ES-I3 (cell line): ENCODE measurements at regions not wholly inside any gene's neighbourhood (a gene's known extent, or its start where the extent isn't known, plus 50 kb on each side); places are given as distances from the start of the nearest gene placed in this dataset.
"Not testable (repeated sequence)": the region's sequence is repeated elsewhere in the genome, so short reads cannot be mapped to it uniquely, and the experiment has no call there.

Experiments used
- H3K36me3 ChIP-seq: 2 replicates; pipeline ENCODE4 v1.6.1; 2013; ENCODE audit warnings: mild to moderate bottlenecking, low read length, control low read depth, moderate library complexity; ENCODE audit not compliant: insufficient read depth
- H3K4me1 ChIP-seq: 2 replicates; pipeline ENCODE4 v1.6.1; 2013; ENCODE audit warnings: mild to moderate bottlenecking, control low read depth, low read length; ENCODE audit not compliant: insufficient read depth
- H3K9ac ChIP-seq: 2 replicates; pipeline ENCODE4 v1.6.1; 2013; ENCODE audit warnings: low read depth, mild to moderate bottlenecking, low read length, moderate library complexity
- H3K9me3 ChIP-seq: 2 replicates; pipeline ENCODE4 v1.6.1; 2013; ENCODE audit warnings: mild to moderate bottlenecking, low read length, moderate library complexity; ENCODE audit not compliant: control insufficient read depth, insufficient read depth

DNA sequence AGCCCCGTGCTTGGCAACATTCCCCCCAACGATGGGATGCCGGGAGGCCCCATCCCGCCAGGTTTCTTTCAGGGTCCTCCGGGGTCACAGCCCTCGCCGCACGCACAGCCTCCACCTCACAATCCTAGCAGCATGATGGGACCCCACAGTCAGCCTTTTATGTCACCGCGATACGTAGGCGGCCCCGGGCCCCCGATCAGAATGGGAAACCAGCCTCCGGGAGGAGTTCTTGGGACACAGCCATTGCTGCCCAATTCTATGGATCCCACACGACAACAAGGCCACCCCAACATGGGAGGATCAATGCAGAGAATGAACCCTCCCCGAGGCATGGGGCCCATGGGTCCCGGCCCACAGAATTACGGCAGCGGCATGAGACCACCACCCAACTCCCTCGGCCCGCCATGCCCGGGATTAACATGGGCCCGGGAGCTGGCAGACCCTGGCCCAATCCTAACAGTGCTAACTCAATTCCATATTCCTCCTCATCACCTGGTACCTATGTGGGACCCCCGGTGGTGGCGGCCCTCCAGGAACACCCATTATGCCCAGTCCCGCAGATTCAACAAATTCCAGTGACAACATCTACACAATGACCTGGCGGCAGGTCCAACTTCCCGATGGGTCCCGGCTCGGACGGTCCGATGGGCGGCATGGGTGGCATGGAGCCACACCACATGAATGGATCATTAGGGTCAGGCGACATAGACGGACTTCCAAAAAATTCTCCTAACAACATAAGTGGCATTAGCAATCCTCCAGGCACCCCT lies 116.0 kb upstream of the CDK13 start:
- H3K9me3 ChIP-seq, H3K36me3 ChIP-seq, H3K4me1 ChIP-seq: not testable (repeated sequence)
- H3K9ac ChIP-seq, result peak overlapping the region; percentile 65; the same call in 1 of the 2 replicates

DNA sequence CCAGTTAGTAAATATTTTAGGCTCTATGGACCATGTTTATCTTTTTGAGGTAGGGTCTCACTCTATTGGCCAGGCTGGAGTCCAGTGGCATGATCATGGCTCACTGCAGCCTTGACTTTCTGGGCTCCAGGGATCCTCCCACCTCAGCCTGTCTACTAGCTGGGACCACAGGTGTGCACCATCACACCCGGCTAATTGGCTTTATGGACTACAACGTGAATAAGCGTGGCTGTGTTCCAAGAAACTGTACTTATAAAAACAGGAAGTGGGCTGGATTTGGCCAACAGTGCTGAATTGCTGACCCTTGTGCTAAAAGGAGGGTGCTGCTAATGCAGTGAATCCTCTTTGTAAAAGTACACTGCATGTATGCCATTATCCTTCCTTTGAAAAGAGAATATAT lies 111.7 kb upstream of the CDK13 start:
- no peaks in the 10 kb centered on the region for H3K4me1 ChIP-seq
- no peaks in the 10 kb centered on the region for H3K9me3 ChIP-seq
- H3K9ac ChIP-seq, result no peak overlapping the region
- H3K36me3 ChIP-seq, result no peaks in the 10 kb centered on the region

DNA sequence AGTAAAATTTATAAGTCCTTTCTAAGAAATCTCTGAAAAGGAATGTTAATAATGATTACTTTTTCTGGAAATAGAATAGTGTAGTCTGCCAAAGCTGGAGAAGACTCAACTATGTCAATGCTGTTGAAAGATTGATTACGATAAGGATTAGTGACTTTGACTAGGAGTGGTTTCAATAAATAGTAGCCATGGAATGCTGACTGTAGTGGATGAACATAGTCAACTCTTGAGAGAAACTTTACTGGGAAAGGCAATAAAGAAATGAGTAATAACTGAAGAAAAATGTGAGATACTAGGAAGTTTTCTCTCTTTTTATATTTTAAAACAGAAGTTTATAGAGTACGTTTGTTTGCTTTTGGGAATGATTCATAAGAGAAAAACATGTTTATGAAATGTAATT lies 105.0 kb upstream of the CDK13 start:
- Histone ChIP-seq H3K9me3 (no peaks in the 10 kb centered on the region), H3K9ac (no peak overlapping the region), H3K36me3 (no peaks in the 10 kb centered on the region), H3K4me1 (no peaks in the 10 kb centered on the region)

DNA sequence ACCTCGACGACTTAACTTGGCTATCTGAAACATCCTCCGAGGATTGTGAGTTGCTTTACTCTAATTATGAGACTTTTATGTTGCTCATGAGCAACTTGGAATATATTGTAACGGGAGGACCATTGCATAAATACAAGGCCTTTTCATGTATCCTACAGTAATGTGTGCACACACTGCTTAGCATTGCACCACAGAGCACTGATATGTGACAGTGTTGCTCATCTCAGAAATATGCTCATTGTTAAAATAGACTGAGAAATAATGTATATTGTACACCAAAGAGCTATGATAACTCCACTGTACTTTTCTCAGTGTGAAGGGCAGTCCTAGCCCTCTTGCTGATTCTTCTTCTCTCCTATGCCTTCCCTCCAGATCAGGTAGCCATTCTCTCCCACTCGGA lies 102.8 kb upstream of the CDK13 start:
- Histone ChIP-seq H3K36me3 (no peaks in the 10 kb centered on the region), H3K9me3 (no peaks in the 10 kb centered on the region), H3K4me1 (no peaks in the 10 kb centered on the region), H3K9ac (no peak overlapping the region)

DNA sequence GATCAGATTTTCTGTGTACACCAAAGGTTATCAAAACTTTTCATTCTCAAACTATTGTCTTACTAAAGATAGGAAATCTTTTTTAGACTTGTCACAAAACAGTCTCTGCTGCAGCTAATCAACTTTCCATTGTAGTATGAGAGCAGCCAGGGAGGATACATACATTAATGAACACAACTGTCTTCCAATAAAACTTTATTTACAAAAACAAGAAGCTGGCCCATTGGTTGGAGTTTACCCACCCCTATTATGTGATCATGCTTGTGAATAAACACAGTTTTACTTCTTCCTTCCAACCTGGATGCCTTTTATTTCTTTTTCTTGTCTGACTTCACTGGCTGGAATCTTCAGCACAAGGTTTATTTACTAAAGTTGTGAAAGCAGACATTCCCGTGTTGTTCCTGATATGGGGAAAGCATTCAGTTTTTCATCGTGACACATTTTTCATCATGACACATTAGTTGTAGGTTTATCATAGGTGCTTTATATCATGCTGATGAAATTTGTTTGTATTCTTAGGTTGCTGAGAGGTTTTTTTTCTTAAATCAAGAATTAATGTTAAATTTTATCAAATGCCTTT lies 98.5 kb upstream of the CDK13 start:
- no peaks in the 10 kb centered on the region for H3K36me3 ChIP-seq
- H3K9me3 ChIP-seq, result no peaks in the 10 kb centered on the region
- no peak overlapping the region for H3K9ac ChIP-seq
- no peaks in the 10 kb centered on the region for H3K4me1 ChIP-seq

DNA sequence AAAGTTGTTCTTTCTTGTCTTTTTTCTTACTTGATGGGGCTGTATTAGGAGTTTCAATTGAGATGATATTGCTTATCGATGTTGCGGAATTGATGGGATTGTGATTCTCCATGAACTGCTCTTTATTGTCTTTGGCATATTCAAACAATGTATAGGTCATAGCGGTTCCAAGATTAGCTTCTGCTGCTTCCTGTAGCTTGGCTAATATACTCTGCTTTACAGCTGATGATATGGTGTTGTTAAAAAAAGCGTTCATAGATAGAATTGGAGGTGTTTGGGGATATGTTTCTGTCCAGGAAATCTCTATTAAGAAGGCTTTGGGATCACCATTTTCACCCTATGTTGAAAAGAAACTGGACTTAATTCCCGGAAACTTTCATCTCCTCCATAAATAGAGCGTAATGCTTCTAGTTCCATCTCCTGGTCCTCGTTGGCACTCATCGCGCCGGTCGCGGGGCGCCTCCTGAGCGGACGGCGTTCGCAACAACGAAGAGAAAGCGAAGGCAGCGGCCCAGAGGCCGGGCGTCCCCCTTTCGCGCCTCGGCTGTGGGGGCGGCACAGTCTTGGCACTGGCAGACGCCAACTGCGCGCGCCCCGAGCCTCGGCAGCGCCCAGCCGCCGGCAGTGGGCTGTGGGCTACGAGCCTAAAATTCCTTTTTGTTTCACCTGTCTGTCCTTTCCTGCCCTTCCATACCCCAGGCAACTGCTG lies 95.3 kb upstream of the CDK13 start:
- H3K4me1 ChIP-seq, H3K36me3 ChIP-seq, H3K9me3 ChIP-seq: not testable (repeated sequence)
- peak overlapping the region; percentile 30; the same call in 1 of the 2 replicates for H3K9ac ChIP-seq

DNA sequence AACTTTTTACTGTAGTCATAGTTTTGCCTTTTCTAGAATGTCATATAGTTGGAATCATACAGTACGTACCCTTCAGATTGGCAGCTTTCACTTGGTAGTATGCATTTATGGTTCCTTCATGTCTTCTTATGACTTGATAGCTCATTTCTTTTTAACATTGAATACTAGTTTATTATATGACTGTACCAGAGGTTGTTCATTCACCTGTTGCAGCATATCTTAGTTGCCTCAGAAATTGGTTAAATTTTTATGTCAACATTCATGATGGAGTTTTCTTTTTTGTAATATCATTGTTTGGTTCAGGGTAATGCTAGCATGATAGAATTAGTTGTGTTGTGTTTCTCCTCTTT lies 94.8 kb upstream of the CDK13 start:
- no peaks in the 10 kb centered on the region for H3K4me1 ChIP-seq
- peak overlapping the region; percentile 13; the same call in 1 of the 2 replicates for H3K9ac ChIP-seq
- no peaks in the 10 kb centered on the region for H3K9me3 ChIP-seq
- no peaks in the 10 kb centered on the region for H3K36me3 ChIP-seq

DNA sequence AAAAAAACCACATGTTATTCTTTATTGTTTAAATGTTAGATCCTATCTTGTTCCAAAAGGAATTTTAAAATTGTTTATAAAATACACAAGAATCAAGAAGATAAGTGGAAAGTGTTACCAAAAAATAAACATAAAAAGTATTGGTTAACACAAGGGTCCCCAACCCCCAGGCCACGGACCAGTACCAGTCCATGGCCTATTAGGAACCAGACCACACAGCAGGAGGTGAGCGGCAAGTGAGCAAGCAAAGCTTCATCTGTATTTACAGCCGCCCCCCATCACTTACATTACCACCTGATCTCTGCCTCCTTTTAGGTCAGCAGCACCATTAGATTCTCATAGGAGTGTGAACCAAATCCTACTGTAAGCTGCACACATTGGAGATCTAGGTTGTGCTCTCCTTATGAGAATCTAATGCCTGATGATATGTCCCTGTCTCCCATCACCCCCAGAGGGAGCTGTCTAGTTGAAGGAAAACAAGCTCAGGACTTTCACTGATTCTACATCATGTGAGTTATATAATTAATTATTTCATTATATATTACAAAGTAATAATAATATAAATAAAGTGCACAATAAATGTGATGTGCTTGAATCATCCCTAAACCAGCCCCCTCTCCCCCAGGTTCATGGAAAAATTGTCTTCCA lies 86.3 kb upstream of the CDK13 start:
- H3K9ac ChIP-seq, H3K4me1 ChIP-seq, H3K36me3 ChIP-seq, H3K9me3 ChIP-seq: not testable (repeated sequence)

DNA sequence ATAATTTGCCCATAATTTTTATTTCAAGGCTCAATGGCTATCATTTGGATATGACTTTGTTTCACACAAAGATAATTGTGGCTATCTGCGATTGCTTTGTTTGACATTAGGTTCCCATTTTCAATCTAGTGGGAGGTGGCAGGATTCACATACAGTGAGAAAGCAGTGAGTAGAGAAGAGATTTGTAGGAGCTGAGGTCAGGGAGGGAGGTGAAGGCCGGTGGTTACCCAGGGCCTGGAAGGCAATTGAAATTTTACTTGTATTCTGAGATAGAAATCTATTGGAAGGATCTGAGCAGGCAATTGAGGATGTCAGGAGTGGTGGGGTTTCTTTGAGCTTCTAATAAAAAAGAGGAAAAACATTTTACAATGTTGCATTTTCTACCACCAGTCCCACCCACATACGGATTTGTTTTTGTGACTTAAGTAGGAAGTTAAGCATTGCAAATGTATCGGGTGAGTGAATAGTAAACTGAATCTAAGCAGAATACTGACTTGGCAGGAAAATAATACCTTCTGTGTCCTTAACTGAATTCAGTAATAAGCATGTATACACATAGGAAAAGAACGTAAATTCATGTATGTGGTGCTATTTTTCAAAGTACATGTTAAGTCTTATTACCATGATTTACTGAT lies 80.1 kb upstream of the CDK13 start:
- H3K9me3 ChIP-seq, H3K36me3 ChIP-seq, H3K4me1 ChIP-seq, H3K9ac ChIP-seq: not testable (repeated sequence)

DNA sequence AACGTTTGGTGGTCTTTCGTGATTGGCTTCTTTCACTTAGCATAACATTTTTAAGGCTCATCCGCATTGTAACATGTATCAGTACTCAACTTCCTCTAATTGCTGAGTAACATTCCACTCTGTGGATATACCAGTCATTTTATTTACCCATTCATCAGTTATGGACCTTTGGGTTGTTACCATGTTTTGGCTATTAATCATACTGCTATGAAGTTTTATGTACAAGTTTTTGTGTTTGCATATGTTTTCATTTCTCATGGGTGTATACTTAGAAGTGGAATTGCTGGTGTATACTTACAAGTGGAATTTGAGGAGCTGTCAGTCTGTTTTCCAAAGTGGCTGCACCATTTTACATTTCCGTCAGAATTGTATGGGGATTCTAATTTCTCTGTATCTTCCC lies 78.4 kb upstream of the CDK13 start:
- not testable (repeated sequence) for H3K9me3 ChIP-seq, H3K9ac ChIP-seq, H3K36me3 ChIP-seq, H3K4me1 ChIP-seq

DNA sequence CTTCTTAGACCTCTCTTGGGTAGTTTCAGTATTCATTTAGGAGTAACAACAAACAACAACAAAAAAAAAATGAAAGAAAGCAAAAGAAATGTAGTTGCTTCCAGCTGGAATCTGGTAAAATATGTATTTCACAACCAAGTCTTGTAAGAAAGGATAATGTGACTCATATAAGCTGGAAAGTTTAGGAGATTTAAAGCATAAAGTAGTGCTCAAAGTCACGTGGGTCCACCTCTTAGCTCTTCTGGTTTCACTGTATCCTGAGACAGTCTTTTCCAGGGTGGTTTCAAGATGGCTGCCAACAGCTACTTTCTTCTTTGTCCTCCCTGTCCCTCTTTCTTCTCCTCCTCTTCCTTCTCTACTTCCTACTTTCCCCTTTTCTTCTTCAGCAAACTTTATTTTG lies 69.5 kb upstream of the CDK13 start:
- Histone ChIP-seq H3K9ac (no peak overlapping the region), H3K9me3 (no peaks in the 10 kb centered on the region; the same call in 1 of the 2 replicates)

DNA sequence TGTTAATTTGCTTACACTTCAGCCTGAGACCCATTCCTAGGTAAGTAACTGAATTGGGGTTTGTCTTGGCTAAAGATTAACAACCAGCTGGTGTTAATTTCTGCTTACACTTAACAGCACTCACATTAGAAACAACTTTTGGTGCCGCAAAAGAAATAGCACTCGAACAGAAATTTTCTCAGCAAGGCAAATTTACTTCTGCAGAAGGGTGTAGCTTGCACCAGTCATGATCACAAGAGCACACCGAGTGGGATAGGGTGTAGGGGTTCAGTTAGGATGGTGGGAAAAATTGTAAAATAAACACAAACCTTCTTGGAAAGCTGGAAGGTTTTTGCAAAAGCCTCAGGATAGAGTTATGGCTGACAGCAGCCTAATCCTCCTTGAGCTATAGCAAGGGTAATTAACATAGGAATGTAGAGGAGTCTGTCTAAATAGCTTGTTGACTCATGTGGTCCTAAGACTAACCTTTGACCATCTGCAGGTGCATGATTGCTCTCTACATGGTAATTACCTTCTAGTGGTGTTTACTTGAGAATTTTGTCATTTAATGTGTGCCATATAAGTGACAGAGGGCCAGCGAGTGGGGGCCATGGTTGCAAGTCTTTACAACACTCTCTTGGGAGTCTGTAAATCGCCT lies 67.8 kb upstream of the CDK13 start:
- Histone ChIP-seq H3K9ac (no peak overlapping the region), H3K36me3 (no peaks in the 10 kb centered on the region), H3K9me3 (no peaks in the 10 kb centered on the region; the same call in 1 of the 2 replicates), H3K4me1 (no peaks in the 10 kb centered on the region)

More for the DNA sequence above, 69.5 kb upstream of the CDK13 start:
- Histone ChIP-seq H3K36me3 (no peaks in the 10 kb centered on the region), H3K4me1 (no peaks in the 10 kb centered on the region)

DNA sequence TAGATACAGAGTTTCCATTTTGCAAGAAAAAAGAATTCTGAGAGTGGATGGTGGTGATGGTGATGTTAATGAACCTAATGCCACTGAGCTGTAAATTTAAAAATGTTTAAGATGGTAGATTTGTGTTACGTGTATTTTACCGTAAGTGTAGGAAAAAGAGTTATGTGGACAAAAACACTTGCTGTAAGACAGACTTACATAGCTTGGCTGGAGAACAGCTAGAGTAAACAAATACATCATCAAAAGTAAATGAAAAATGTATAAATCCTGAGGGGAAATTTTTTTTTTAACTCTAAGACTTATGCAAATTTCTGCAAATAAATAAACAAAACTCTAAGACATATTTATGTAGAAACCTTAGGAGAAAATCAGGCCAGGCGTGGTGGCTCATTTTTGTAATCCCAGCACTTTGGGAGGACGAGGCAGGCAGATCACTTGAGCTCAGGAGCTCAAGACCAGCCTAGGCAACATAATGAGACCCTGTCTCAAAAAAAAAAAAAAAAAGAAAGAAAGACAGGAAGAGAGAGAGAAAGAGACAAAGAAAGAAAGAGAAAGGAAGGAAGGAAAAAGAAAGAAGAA lies 66.2 kb upstream of the CDK13 start:
- H3K9me3 ChIP-seq, result no peaks in the 10 kb centered on the region; the same call in 1 of the 2 replicates
- no peaks in the 10 kb centered on the region for H3K36me3 ChIP-seq
- H3K9ac ChIP-seq, result no peak overlapping the region
- no peaks in the 10 kb centered on the region for H3K4me1 ChIP-seq
